Mesendoderm (in vitro differentiated cells): ENCODE measurements at regions not wholly inside any gene's neighbourhood (a gene's known extent, or its start where the extent isn't known, plus 50 kb on each side); places are given as distances from the start of the nearest gene placed in this dataset.
A peak's percentile ranks its signal among the peaks of the same experiment; 100 is the strongest.

ENCODE experiments used
- DNase-seq: peaks from one replicate; pipeline ENCODE4 v3.0.0; 2013
- H2AK5ac ChIP-seq: 2 replicates; pipeline ENCODE4 v1.6.1; 2013; ENCODE audit warnings: low read length, inconsistent platforms
- H2BK120ac ChIP-seq: 2 replicates; pipeline ENCODE4 v1.6.1; 2013; ENCODE audit warnings: low read depth, mild to moderate bottlenecking, low read length, moderate library complexity, mixed read lengths
- H2BK15ac ChIP-seq: replicated peaks from 2 replicates; pipeline ENCODE4 v1.6.1; 2013; ENCODE audit warnings: low read depth, mild to moderate bottlenecking, moderate library complexity
- H2BK5ac ChIP-seq: 2 replicates; pipeline ENCODE4 v1.6.1; 2013; ENCODE audit warnings: low read length, inconsistent platforms
- H3K18ac ChIP-seq: 2 replicates; pipeline ENCODE4 v1.6.1; 2013; ENCODE audit warnings: mild to moderate bottlenecking, low read length, mixed read lengths
- H3K23ac ChIP-seq: one replicate; pipeline ENCODE4 v1.6.1; 2013; ENCODE audit warnings: low read length
- H3K27ac ChIP-seq: 2 replicates; pipeline ENCODE4 v1.5.1; 2013; ENCODE audit warnings: low read depth, mild to moderate bottlenecking, inconsistent platforms, low read length, moderate library complexity
- H3K27me3 ChIP-seq: 2 replicates; pipeline ENCODE4 v1.6.1; 2013; ENCODE audit warnings: low read length, control low read depth, mild to moderate bottlenecking, inconsistent platforms; ENCODE audit not compliant: insufficient read depth, poor library complexity
- H3K36me3 ChIP-seq: 2 replicates; pipeline ENCODE4 v1.6.1; 2013; ENCODE audit warnings: low read length, inconsistent platforms; ENCODE audit not compliant: control insufficient read depth, insufficient read depth
- H3K4ac ChIP-seq: one replicate; pipeline ENCODE4 v1.6.1; 2013; ENCODE audit warnings: low read depth, mild to moderate bottlenecking, low read length, moderate library complexity
- H3K4me1 ChIP-seq: 2 replicates; pipeline ENCODE4 v1.6.1; 2013; ENCODE audit warnings: low read depth, low read length, inconsistent platforms; ENCODE audit not compliant: control insufficient read depth
- H3K4me2 ChIP-seq: 2 replicates; pipeline ENCODE4 v1.6.1; 2013; ENCODE audit warnings: low read length
- H3K4me3 ChIP-seq: 2 replicates; pipeline ENCODE4 v1.5.1; 2013; ENCODE audit warnings: mild to moderate bottlenecking, low read length
- H3K56ac ChIP-seq: one replicate; pipeline ENCODE4 v1.6.1; 2013; ENCODE audit warnings: low read length
- H3K79me1 ChIP-seq: 2 replicates; pipeline ENCODE4 v1.6.1; 2013; ENCODE audit warnings: low read length, inconsistent platforms
- H3K79me2 ChIP-seq: 2 replicates; pipeline ENCODE4 v1.6.1; 2013; ENCODE audit warnings: mild to moderate bottlenecking, low read length; ENCODE audit not compliant: control insufficient read depth, insufficient read depth
- H3K9ac ChIP-seq: 2 replicates; pipeline ENCODE4 v1.6.1; 2013; ENCODE audit warnings: low read length, inconsistent platforms
- H4K5ac ChIP-seq: one replicate; pipeline ENCODE4 v1.6.1; 2013; ENCODE audit warnings: low read length
- H4K8ac ChIP-seq: one replicate; pipeline ENCODE4 v1.6.1; 2013; ENCODE audit warnings: low read depth, mild to moderate bottlenecking, control low read depth, low read length, moderate library complexity
- WGBS: extraction: QIAGEN DNeasy Blood & Tissue Kit; methylation state at CpG from one replicate; pipeline ENCODE4 v1.1.7; 2013; ENCODE audit warnings: low lambda C conversion rate, missing lambda C conversion rate; ENCODE audit not compliant: insufficient coverage; ENCODE audit errors: extremely low coverage; 5-methylcytosine and 5-hydroxymethylcytosine counted together

DNA sequence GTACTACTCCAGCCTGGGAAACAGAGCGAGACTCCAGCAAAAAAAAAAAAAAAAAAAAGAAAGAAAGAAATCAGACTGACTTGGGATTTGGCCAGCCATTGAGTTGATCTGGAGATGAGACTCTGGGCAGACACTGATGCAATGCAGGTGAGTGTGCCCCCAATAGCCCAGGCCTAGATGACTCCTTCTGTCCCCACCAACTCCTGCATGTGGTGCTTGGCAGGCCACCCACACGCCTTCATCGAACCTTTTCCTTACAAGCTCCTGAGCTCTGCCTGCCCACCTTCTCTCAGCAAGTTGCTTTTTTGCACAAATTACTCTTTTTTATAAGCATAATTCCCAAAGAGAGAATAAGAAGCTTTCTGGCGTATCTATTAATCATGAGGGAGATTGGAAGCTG is 97.9 kb upstream of the MBNL2 start:
- Histone ChIP-seq H3K18ac (no peak overlapping the region), H3K9ac (no peak overlapping the region), H3K27me3 (no peaks in the 10 kb centered on the region), H3K56ac (no peak overlapping the region), H3K79me2 (no peaks in the 10 kb centered on the region), H3K36me3 (no peaks in the 10 kb centered on the region), H2BK120ac (no peak overlapping the region), H3K79me1 (no peaks in the 10 kb centered on the region), H4K5ac (no peak overlapping the region), H3K23ac (no peak overlapping the region), H3K4me1 (peaks cover 18% of the 10 kb centered on the region), H2BK15ac (no peak overlapping the region), H2BK5ac (no peak overlapping the region), H3K27ac (no peak overlapping the region), H3K4ac (no peak overlapping the region), H4K8ac (no peak overlapping the region), H3K4me3 (no peak overlapping the region), H2AK5ac (no peak overlapping the region), H3K4me2 (no peak overlapping the region)
- DNase-seq, result no peak
- WGBS, result no CpG with 5 or more reads among the region's 4 CpGs

GRCh38 chr13:97124915-97125809 is 97.0 kb upstream of the MBNL2 start:
- Histone ChIP-seq H3K36me3 (no peaks in the 10 kb centered on the region), H3K18ac (peak overlapping the region; percentile 30), H3K56ac (no peak overlapping the region), H3K23ac (peak overlapping the region; percentile 16), H2AK5ac (no peak overlapping the region), H3K4me3 (no peak overlapping the region), H3K79me1 (no peaks in the 10 kb centered on the region), H4K5ac (no peak overlapping the region), H3K27me3 (no peaks in the 10 kb centered on the region), H3K4ac (peak overlapping the region; percentile 24), H3K79me2 (no peaks in the 10 kb centered on the region), H4K8ac (no peak overlapping the region), H3K4me1 (peaks cover 18% of the 10 kb centered on the region), H2BK15ac (no peak overlapping the region), H2BK120ac (no peak overlapping the region), H3K27ac (no peak overlapping the region), H2BK5ac (no peak overlapping the region), H3K9ac (no peak overlapping the region), H3K4me2 (no peak overlapping the region)
- no CpG with 5 or more reads among the region's 9 CpGs for WGBS
- DNase-seq, result peak; percentile 60

DNA sequence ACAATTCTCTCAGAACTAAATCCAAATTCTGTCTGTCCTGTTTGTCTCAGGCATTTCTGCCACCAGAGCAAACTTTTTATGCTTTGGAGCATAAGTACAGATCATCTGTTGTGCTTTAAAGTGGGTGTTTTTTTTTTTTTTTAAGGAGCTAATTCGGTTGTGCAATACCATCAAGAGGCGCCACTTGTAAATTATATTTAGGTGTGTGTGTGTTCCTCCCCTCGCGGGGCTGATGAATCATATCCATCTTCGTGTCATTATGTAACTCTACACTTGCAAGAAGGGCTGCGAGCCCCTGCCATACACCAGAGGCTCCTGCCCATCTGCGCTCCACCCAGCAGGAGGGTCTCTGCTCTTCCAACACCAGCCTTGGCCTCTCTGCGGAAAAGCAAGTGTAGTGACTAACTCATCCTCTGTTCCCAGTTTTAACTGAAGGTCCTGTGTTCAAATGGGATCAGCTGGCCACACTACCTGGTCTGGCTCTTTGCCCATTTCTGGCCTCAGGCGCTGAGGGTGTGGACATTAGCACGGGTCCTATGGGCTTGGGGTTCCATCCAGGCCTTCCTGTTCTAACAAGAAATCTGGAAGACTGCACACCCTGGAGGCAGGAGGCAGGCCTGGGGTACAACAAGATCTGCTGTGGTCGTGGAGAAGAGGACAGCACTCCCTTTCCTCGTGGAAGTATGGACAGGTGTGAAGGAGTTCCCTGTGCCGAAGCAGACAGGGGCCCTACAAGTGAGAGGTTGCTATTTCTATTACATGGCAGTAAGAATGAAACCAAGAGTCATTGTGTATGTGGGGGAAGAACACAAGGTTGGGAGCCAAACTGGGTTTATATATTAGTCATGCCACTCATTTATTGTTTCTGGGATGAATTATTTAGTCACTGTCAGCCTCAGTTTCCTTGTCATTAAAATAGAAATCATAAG is 96.1 kb upstream of the MBNL2 start:
- Histone ChIP-seq H4K8ac (no peak overlapping the region), H2BK15ac (no peak overlapping the region), H3K4ac (no peak overlapping the region), H3K4me2 (no peak overlapping the region), H3K4me3 (no peak overlapping the region), H3K56ac (no peak overlapping the region), H3K4me1 (peaks cover 18% of the 10 kb centered on the region), H3K36me3 (no peaks in the 10 kb centered on the region), H3K27me3 (no peaks in the 10 kb centered on the region), H3K79me1 (no peaks in the 10 kb centered on the region), H3K27ac (no peak overlapping the region), H2BK120ac (no peak overlapping the region), H3K18ac (peak overlapping the region; percentile 30), H4K5ac (no peak overlapping the region), H2BK5ac (peak overlapping the region; percentile 40), H3K79me2 (no peaks in the 10 kb centered on the region), H3K23ac (no peak overlapping the region), H3K9ac (no peak overlapping the region), H2AK5ac (no peak overlapping the region)
- WGBS, result no CpG with 5 or more reads among the region's 13 CpGs
- no peak for DNase-seq

DNA sequence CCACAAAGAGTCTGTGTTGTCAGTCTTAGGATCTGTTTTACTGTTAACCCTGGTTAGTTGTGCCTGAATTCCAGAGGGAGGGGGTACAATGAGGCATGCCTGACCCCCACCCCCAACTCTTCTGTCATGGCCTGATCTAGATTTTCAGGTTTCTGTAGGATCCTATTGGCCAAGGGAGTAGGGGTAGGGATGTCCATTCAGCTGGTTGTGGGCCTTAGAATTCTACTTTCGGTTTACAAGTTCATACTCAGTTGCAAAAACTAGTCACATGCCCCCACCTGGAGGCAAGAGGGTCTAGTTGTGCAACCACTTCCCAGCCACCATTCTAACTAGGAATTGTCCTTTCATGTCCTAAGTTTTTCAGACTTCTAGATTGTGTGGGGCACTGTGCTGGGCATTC is 94.3 kb upstream of the MBNL2 start:
- Histone ChIP-seq H3K27ac (peak overlapping the region; percentile 22), H3K4me2 (no peak overlapping the region), H3K4me3 (no peak overlapping the region), H3K79me2 (no peaks in the 10 kb centered on the region), H2BK120ac (no peak overlapping the region), H3K18ac (no peak overlapping the region), H2BK15ac (no peak overlapping the region), H4K8ac (no peak overlapping the region), H3K36me3 (no peaks in the 10 kb centered on the region), H4K5ac (no peak overlapping the region), H3K79me1 (no peaks in the 10 kb centered on the region), H3K9ac (no peak overlapping the region), H3K56ac (no peak overlapping the region), H3K4me1 (peaks cover 18% of the 10 kb centered on the region), H3K23ac (no peak overlapping the region), H3K4ac (no peak overlapping the region), H2BK5ac (no peak overlapping the region), H3K27me3 (no peaks in the 10 kb centered on the region), H2AK5ac (no peak overlapping the region)
- no CpG with 5 or more reads among the region's 1 CpG for WGBS
- peak; percentile 85 for DNase-seq

DNA sequence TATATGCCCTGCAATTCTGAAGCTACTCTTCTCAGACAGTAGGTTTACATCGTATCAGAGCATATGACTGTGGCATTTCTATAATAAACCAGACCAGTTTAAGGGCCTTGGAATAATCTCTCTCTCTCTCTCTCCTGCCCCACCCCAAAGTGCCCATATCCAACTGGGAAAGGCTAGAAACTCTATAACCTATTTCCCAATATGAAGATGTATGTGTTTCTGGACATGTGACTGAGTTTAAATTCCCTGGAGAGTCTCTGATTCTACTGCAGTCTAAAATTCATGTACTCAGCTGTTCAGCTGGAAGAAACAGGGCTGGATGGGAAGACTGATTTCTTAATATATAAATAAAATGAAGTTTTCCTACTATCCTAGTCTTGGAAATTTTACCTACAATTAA is 91.9 kb upstream of the MBNL2 start:
- no peak overlapping the region for H3K27ac ChIP-seq
- no peak overlapping the region for H3K4me2 ChIP-seq
- H3K4me3 ChIP-seq, result no peak overlapping the region
- no peak overlapping the region for H2AK5ac ChIP-seq
- peaks cover 16% of the 10 kb centered on the region for H3K4me1 ChIP-seq
- H3K9ac ChIP-seq, result no peak overlapping the region
- H4K8ac ChIP-seq, result no peak overlapping the region
- no peak overlapping the region for H3K4ac ChIP-seq
- no peaks in the 10 kb centered on the region for H3K27me3 ChIP-seq
- no peaks in the 10 kb centered on the region for H3K79me2 ChIP-seq
- H4K5ac ChIP-seq, result no peak overlapping the region
- no peak overlapping the region for H2BK15ac ChIP-seq
- H3K56ac ChIP-seq, result no peak overlapping the region
- H3K36me3 ChIP-seq, result no peaks in the 10 kb centered on the region
- WGBS, result no CpG with 5 or more reads among the region's 1 CpG
- no peak overlapping the region for H3K23ac ChIP-seq
- no peak overlapping the region for H2BK5ac ChIP-seq
- H2BK120ac ChIP-seq, result no peak overlapping the region
- H3K79me1 ChIP-seq, result no peaks in the 10 kb centered on the region
- DNase-seq, result no peak
- no peak overlapping the region for H3K18ac ChIP-seq
